Superior temporal gyrus (tissue), 1 donor: ENCODE measurements at regions not wholly inside any gene's neighbourhood (a gene's known extent, or its start where the extent isn't known, plus 50 kb on each side); places are given as distances from the start of the nearest gene placed in this dataset.

Experiments
- DNase-seq: peaks from one replicate; pipeline ENCODE4 v3.0.0-alpha.2; 2016; ENCODE audit errors: extremely low spot score

DNA sequence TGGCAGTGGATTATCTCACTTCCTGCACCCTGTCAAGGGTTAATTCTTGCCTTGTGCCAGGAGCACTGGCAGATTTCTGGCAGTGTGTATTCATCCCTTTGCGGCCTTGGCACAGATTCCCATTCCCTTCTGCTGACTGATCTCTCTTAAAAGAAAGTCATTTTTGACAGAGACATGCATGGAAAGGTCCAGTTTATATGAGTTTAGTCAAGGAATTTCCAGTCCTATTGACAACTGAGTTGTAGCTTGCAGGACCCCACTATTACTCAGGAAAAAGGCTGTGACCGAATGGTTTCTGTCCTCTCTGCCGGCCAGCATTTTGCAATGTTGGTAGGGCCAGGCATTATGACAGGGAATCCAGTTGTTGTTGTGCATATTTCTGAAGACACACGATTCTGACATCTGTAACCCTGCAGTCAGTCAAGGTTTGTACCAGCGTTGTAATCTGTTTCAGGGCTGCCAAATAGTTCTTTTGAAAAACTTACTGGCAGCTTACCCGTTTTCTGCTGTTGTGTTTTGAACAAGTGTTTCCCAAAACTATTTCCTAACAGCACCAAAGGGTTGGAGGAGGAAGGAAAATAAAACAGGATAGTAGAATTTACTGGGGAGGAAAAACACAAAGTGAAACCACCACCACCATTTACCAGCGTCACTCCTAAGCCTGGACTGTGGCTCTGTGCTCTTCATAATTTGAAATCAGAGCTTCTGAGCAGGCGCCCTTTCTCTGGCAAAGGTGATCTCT, 243.4 kb upstream of the KLF4 start:
- peak; percentile 49 for DNase-seq

DNA sequence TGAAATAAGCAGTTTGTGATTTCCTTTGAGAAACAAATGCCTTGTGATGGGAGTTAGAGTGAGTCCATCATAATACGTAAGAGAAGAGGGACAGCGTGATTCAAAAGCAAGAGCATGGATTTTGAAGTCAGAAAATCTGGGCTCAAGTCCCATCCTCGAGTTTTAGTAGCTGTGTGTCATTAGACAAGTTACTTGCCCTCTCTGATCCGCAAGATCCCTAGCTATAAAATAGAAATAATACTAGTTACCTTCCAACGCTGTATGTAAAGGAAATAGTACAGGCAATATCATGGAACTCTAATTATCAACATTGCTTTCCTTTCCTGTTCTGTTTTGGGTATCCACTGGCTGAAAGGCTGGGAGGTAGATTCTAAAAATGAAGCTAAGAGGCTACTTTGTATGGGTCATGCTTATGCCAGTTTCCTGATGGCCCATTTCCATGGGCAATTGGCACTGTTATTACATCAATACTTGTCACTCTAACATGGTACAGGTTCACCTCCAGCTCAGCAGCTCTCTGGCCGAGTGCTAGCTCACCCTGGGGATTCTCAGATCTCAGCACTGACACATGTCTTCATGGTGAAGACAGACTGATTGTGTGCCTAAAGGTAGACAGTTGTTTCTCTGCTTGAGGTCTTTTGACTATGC, 241.7 kb upstream of the KLF4 start:
- DNase-seq = no peak

- no peak for DNase-seq
These were observed 241.1 kb upstream of the KLF4 start for GRCh38 chr9:107730666-107731065.

GRCh38 chr9:107727086-107727780, 237.7 kb upstream of the KLF4 start:
- DNase-seq = no peak

DNA sequence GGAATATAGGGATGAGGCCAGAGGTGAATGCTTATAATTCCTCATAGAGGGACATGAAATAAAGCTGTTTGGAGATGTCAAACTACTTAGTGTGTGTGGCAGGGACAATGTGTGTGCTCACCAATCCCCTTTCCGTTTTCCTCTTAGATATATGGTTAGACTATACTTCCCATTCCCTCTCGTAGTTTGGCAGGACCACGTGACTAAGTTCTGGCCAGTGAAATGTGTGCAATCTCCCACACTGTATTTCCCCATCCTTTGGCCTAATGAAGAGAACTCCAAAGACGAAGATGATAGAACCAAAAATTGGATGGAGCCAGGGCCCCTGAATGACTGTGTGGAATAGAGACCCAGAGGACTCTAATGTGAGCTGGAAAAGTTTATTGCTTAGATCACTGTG, 233.4 kb upstream of the KLF4 start:
- DNase-seq = no peak

- no peak for DNase-seq
These were observed 232.2 kb upstream of the KLF4 start for GRCh38 chr9:107721705-107722245.

GRCh38 chr9:107720501-107720900, 230.9 kb upstream of the KLF4 start:
- DNase-seq = no peak

- no peak for DNase-seq
These were observed 228.2 kb upstream of the KLF4 start for GRCh38 chr9:107717529-107718314.

DNA sequence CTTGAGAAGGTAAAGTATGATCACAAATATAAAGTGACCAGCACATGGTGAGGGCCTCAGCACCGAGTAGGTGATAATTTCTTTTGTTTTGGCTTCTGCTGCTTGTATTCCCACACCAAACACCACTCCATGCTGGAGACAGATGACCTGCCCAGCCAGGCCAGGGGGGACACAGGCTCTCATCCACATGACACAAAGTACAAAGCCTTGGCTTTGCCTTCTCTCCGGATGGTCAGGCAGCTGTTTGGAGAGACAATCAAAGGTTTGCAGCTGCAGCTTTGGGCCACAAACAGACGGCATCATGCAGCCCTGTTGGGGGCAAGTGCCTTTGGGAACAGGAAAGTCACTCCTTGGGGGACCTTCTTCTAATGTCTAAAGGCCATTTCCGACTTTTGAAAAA, 226.2 kb upstream of the KLF4 start:
- no peak for DNase-seq

DNA sequence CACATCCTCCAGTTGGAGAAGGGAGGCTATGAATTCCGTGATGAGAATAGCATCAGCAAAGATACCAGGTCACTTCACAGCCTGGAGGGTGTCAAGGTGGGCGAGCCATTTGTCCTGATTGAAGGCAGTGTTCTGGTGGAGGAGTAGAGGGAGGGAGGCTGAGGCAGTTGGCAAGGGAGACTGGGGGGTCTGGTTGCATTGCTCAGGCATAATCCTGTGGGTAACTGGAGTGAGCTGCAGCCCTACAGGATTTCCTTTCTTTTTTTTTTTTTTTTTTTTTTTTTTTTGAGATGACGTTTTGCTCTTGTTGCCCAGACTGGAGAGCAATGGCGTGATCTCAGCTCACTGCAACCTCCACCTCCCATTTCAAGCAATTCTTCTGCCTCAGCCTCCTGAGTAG, 223.9 kb upstream of the KLF4 start:
- no peak for DNase-seq

GRCh38 chr9:107712390-107712789, 222.8 kb upstream of the KLF4 start:
- no peak for DNase-seq

DNA sequence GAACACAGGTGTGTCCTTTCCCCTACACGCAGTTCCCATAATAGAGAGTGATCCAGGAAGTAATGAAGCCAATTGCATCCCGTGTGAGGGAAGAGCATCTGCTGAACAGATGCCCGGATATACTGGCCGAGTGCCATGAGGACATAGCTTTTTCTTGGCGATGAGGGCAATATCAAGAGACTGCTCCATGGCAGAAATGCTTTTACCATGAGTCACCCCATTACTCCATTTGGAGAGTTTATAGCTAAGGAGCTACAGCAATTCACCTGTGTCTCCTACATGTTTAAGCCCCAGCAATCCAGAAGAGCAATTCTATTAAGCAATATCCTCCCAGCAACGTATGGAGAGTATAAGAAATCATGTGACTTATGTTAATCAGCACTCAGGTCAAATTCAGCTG, 222.0 kb upstream of the KLF4 start:
- no peak for DNase-seq

GRCh38 chr9:107710953-107711352, 221.4 kb upstream of the KLF4 start:
- DNase-seq = no peak

- no peak for DNase-seq
These were observed 221.0 kb upstream of the KLF4 start for GRCh38 chr9:107710546-107710945.

GRCh38 chr9:107708791-107709190, 219.2 kb upstream of the KLF4 start:
- no peak for DNase-seq

DNA sequence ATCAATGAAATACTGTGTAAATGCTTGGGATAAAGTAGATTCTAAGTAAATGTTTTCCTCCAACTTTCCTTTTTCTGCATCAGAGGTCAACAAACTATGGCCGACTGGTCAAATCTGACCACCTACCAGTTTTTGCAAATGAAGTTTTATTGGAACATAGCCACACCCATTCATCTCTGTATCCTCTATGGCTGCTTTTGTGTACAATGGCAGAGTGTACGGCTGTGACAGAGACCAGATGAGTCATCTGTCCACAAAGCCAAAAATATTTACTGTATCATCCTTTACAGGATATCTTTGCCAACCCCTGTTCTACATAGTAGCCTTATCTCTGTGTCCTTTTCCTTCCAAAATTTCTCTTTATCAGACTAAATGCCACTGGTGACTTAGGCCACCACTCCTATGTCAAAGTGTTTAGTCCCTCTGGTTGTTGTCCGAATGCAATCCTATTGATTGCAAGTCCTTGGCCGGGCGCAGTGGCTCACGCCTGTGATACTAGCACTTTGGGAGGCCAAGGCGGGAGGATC, 218.4 kb upstream of the KLF4 start:
- no peak for DNase-seq

DNA sequence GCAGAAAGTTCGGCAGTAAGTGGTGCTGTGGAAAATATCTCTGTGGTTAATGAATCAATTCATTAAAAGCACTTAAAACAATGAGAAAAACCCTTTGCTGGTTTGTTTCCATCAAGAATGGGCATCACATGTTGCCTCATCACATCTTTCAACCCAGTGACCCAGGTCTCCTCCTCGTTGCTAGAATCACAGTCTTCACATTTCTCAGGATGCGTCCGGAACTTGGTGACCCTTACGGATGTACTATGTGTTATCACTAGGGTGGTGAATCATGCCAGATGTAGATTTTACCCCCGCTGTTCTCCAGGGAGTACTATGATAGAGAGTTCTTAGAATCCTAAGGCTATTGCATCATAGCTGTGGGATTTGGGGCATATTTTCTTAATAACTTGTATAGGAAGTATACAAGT, 217.9 kb upstream of the KLF4 start:
- no peak for DNase-seq

GRCh38 chr9:107706701-107707427, 217.3 kb upstream of the KLF4 start:
- no peak for DNase-seq

DNA sequence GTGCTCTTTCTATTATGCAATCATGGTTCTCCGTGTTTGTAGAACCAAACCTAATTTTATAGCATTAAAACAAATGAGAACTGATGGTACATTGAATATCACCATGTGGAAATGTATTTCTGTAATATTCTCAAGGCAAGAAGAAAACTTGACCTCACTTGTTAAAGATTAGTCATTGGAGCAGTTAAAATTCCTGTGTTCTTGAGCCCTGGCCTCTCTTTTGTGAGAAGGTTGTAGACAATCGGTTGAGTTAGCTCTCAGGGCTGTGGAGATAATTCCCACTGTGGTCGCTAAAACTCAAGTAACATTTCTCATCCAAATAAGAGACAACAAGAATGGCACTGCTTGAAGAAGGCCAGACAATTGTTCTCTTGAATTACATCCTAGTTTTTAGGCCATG, 216.0 kb upstream of the KLF4 start:
- no peak for DNase-seq

DNA sequence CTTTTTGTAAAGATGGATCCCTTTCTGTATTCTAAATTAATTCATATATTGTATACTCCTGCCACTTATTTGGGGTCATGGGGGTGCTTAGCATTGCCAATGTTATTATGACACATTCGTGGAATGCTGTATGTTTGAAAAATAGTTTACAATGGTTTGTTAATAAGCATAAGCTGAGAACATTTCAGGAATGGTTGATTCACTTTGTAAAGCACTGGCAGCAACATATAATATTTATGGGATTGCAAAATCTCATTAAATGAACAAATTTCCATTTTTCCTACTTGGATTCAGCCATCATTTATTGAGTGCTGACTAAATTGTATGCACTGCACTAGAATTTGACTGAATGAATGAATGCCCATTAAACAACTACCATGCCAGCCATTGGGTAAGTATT, 215.2 kb upstream of the KLF4 start:
- DNase-seq = no peak

GRCh38 chr9:107703651-107704050, 214.1 kb upstream of the KLF4 start:
- no peak for DNase-seq
